ENCODE measurements at regions not wholly inside any gene's neighbourhood (a gene's known extent, or its start where the extent isn't known, plus 50 kb on each side); places are given as distances from the start of the nearest gene placed in this dataset.

DNA sequence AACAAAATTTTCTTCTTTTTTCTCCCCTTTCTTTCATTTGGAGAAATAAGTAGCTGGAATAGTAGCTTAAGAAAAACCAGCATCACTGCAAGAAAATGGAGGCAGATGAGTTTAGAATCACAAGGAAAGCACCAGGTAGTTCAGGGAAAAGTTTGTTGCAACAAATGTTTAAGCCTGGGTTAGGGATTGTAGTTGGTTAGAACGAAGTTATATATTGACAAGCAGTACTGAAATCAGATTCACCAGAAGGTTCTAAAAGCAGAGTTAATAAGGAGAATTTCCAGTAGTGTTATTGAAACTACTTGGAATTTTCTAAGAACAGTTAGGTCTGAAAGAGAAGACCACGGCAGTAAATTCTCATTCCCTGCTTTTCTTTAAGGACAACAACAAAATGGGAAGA, 70.2 kb downstream of the BMP2 start:
- 67% methylated on average over 1 of the region's 2 CpGs for WGBS (ENCODE audit: insufficient coverage)
- DNase-seq: no peak
- POLR2A ChIA-PET: no interaction called here
- Histone ChIP-seq H4K20me1 (ENCODE audit: control insufficient read depth, insufficient read depth, low read length, poor library complexity, severe bottlenecking) (no peaks in the 10 kb centered on the region), H3K9me3 (ENCODE audit: control extremely low read depth in 1 of 3, control insufficient read depth in 2 of 3, insufficient read depth in 1 of 3, low read length in 2 of 3) (no peaks in the 10 kb centered on the region), H3K4me1 (ENCODE audit: control insufficient read depth in 2 of 2, insufficient read depth in 2 of 2, low read length in 2 of 2) (no peaks in the 10 kb centered on the region), H3K9ac (ENCODE audit: low read length) (no peak overlapping the region), H3K4me3 (ENCODE audit: control extremely low read depth in 1 of 5, extremely low read depth in 1 of 5, insufficient read depth in 1 of 5, low read depth in 2 of 5, low read length in 4 of 5) (no peak overlapping the region), H3K36me3 (replicated peaks in 1 of 2; ENCODE audit: control extremely low read depth in 1 of 2, control insufficient read depth in 1 of 2, extremely low read depth in 1 of 2, insufficient read depth in 2 of 2, low read length in 1 of 2) (no peaks in the 10 kb centered on the region), H3K27ac (ENCODE audit: low read length in 2 of 2) (no peak overlapping the region), H3K79me2 (ENCODE audit: control insufficient read depth, insufficient read depth, low read length) (no peaks in the 10 kb centered on the region), H3K4me2 (replicated peaks; ENCODE audit: low read depth, low read length, poor library complexity, severe bottlenecking) (no peak overlapping the region), H2AFZ (ENCODE audit: insufficient read depth, low read depth, low read length, poor library complexity, severe bottlenecking) (no peak overlapping the region), H3K27me3 (replicated peaks in 1 of 4; ENCODE audit: control extremely low read depth in 1 of 4, control insufficient read depth in 3 of 4, insufficient read depth in 4 of 4, low read length in 3 of 4) (no peaks in the 10 kb centered on the region)
- intact Hi-C loops (cut with micrococcal nuclease): no loop called here
- CTCF ChIA-PET: no interaction called here
- H3K27me3 Mint-ChIP-seq: no peaks in the 10 kb centered on the region
- H3K4me3 Mint-ChIP-seq: no peak overlapping the region
- ATAC-seq (ENCODE audit: low read depth): no peak
- no peaks in the 10 kb centered on the region for H3K4me1 Mint-ChIP-seq
- TF ChIP-seq, protein P1, sequence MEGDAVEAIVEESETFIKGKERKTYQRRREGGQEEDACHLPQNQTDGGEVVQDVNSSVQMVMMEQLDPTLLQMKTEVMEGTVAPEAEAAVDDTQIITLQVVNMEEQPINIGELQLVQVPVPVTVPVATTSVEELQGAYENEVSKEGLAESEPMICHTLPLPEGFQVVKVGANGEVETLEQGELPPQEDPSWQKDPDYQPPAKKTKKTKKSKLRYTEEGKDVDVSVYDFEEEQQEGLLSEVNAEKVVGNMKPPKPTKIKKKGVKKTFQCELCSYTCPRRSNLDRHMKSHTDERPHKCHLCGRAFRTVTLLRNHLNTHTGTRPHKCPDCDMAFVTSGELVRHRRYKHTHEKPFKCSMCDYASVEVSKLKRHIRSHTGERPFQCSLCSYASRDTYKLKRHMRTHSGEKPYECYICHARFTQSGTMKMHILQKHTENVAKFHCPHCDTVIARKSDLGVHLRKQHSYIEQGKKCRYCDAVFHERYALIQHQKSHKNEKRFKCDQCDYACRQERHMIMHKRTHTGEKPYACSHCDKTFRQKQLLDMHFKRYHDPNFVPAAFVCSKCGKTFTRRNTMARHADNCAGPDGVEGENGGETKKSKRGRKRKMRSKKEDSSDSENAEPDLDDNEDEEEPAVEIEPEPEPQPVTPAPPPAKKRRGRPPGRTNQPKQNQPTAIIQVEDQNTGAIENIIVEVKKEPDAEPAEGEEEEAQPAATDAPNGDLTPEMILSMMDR (IDR thresholded peaks at IDR 0.05): no peak
- no peak for TF ChIP-seq EZH2 (IDR thresholded peaks at IDR 0.05; ENCODE audit: borderline replicate concordance, insufficient read depth, low read depth, low read length, poor library complexity, severe bottlenecking)
- H3K9me3 Mint-ChIP-seq (ENCODE audit: insufficient read depth): no peaks in the 10 kb centered on the region
- H3K27ac Mint-ChIP-seq: no peak overlapping the region

DNA sequence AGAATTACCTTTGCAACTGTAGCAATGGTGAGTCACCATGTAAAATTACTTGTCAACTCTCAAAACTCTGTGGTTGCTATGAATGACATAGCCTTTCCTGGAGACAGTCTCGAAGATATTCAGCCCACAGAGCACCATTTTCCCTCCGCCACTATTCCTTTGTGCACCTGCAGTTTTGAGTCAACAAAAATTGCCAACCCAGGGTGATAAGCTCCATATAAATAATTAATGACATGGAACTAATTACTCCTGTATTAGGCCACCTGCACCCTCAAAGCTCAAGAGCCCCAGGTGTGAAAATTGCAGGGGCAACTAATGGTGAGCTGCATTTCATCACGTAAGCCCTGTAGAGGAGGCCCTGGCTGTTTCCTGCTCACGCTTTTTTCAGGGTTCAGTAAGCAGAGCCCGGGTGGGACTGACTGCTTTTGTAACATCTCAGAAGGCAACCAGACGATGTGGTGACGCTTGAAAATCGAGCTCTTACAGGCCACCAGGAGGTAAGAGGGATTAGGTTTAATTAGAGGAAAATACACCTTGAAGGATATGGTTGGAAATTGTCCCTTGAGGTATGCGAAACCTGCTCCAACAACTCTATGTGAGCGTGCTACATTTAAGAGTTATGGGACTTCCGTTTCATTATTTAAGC, 70.8 kb downstream of the BMP2 start:
- no peak for TF ChIP-seq EZH2 (IDR thresholded peaks at IDR 0.05; ENCODE audit: borderline replicate concordance, insufficient read depth, low read depth, low read length, poor library complexity, severe bottlenecking)
- TF ChIP-seq, protein P1 (IDR thresholded peaks at IDR 0.05): no peak
- Histone ChIP-seq H3K79me2 (ENCODE audit: control insufficient read depth, insufficient read depth, low read length) (no peaks in the 10 kb centered on the region), H3K27ac (ENCODE audit: low read length in 2 of 2) (no peak overlapping the region), H3K9ac (ENCODE audit: low read length) (no peak overlapping the region), H3K4me1 (ENCODE audit: control insufficient read depth in 2 of 2, insufficient read depth in 2 of 2, low read length in 2 of 2) (no peaks in the 10 kb centered on the region), H4K20me1 (ENCODE audit: control insufficient read depth, insufficient read depth, low read length, poor library complexity, severe bottlenecking) (no peaks in the 10 kb centered on the region), H3K9me3 (ENCODE audit: control extremely low read depth in 1 of 3, control insufficient read depth in 2 of 3, insufficient read depth in 1 of 3, low read length in 2 of 3) (no peaks in the 10 kb centered on the region), H3K27me3 (replicated peaks in 1 of 4; ENCODE audit: control extremely low read depth in 1 of 4, control insufficient read depth in 3 of 4, insufficient read depth in 4 of 4, low read length in 3 of 4) (no peaks in the 10 kb centered on the region), H3K36me3 (replicated peaks in 1 of 2; ENCODE audit: control extremely low read depth in 1 of 2, control insufficient read depth in 1 of 2, extremely low read depth in 1 of 2, insufficient read depth in 2 of 2, low read length in 1 of 2) (no peaks in the 10 kb centered on the region), H3K4me2 (replicated peaks; ENCODE audit: low read depth, low read length, poor library complexity, severe bottlenecking) (no peak overlapping the region), H2AFZ (ENCODE audit: insufficient read depth, low read depth, low read length, poor library complexity, severe bottlenecking) (no peak overlapping the region), H3K4me3 (ENCODE audit: control extremely low read depth in 1 of 5, extremely low read depth in 1 of 5, insufficient read depth in 1 of 5, low read depth in 2 of 5, low read length in 4 of 5) (no peak overlapping the region)
- H3K4me1 Mint-ChIP-seq: no peaks in the 10 kb centered on the region
- ATAC-seq (ENCODE audit: low read depth) (no peak), DNase-seq (no peak)
- intact Hi-C loops (cut with micrococcal nuclease): no loop called here
- no peaks in the 10 kb centered on the region for H3K9me3 Mint-ChIP-seq (ENCODE audit: insufficient read depth)
- CTCF ChIA-PET: no interaction called here
- WGBS (ENCODE audit: insufficient coverage): 88% methylated on average over 6 of the region's 11 CpGs
- H3K27me3 Mint-ChIP-seq: no peaks in the 10 kb centered on the region
- no peak overlapping the region for H3K4me3 Mint-ChIP-seq
- POLR2A ChIA-PET: no interaction called here
- H3K27ac Mint-ChIP-seq: no peak overlapping the region

Measured in B cell (primary cell).